ENCODE measurements at regions not wholly inside any gene's neighbourhood (a gene's known extent, or its start where the extent isn't known, plus 50 kb on each side); places are given as distances from the start of the nearest gene placed in this dataset.

- no peak for TF ChIP-seq CTCF (optimal IDR thresholded peaks at IDR 0.05 in 1 of 3, IDR thresholded peaks at IDR 0.05 in 1 of 3, conservative IDR thresholded peaks at IDR 0.05 in 1 of 3; ENCODE audit: extremely low read depth in 1 of 3, insufficient read depth in 2 of 3, low read length in 3 of 3)
- TF ChIP-seq EZH2 (IDR thresholded peaks at IDR 0.05; ENCODE audit: low read length) = no peak
These were observed 298.4 kb downstream of the SATB1 start for GRCh38 chr3:18126772-18127171.
